COLO668 (cell line): ENCODE measurements at regions not wholly inside any gene's neighbourhood (a gene's known extent, or its start where the extent isn't known, plus 50 kb on each side); places are given as distances from the start of the nearest gene placed in this dataset.

Experiments used
- DNase-seq: peaks from one replicate; lab custom pipeline; 2025; ENCODE audit not compliant: unreplicated experiment; lab: John Stamatoyannopoulos, UW

DNA sequence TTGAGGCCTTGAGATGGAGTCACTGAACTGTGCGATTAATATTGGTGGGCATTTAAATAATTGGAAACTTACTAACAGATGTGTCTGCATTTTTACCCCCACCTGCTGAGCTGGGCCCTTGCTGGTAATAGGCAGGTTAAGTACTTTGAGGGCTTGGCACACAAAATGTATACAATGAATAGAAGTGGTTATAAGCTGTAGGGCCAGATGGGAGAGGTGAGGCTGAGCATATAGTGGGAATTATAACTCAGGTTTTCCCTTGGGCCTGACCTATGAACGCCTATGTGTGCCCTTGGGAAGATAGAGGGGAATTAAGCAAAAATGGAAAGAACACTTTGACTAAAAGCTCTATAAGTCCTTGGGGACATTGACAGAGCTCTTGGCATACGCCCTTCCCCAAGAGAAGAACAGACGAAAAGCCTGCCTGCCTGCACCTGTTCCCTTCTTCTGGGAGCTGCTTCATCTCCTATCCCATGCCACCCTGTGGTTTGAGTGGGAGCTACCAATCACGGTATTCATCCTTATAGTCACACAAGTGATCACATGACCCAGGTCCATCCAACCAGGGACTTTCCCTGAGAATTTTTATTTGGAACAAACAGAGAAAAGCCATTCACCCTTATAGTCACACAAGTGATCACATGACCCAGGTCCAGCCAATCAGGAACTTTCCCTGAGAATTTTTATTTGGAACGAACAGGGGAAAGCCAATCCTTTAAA lies 260.7 kb upstream of the CSF3R start:
- no peak for DNase-seq

DNA sequence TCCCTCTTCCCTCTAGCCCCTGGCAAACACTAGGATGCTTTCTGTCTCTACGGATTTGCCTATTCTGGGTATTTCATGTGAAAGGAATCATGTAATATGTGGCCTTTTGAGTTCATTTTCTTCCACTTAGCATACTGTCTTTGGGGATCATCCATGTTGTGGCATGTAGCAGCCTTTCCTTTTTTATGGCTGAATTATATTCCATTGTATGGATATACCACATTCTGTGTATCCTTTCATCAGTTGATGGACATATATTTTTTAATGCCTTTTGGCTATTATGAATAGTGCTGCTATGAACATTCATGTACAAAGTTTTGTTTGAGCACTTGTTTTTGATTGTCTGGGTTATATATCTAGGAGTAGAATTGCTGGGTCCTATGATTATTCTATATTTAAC lies 258.4 kb upstream of the CSF3R start:
- DNase-seq = no peak

DNA sequence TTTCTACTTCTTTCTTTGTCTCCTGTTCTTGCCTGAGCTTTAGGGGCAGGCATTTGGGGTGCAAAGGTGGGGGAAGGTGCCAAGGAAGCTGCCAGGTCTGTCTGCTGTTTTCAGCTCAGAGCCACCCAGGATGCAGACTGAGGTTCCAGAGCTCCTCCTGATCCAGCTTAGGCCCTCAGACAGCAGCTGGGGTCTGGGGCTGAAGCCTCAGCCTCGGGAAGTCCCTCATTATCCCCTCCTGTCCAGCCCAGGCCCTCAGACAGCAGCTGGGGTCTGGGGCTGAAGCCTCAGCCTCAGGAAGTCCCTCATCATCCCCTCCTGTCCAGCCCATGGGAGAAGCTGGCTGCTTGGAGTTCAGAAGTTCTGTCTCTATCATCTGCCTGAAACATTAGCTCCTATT lies 257.7 kb upstream of the CSF3R start:
- DNase-seq = no peak

DNA sequence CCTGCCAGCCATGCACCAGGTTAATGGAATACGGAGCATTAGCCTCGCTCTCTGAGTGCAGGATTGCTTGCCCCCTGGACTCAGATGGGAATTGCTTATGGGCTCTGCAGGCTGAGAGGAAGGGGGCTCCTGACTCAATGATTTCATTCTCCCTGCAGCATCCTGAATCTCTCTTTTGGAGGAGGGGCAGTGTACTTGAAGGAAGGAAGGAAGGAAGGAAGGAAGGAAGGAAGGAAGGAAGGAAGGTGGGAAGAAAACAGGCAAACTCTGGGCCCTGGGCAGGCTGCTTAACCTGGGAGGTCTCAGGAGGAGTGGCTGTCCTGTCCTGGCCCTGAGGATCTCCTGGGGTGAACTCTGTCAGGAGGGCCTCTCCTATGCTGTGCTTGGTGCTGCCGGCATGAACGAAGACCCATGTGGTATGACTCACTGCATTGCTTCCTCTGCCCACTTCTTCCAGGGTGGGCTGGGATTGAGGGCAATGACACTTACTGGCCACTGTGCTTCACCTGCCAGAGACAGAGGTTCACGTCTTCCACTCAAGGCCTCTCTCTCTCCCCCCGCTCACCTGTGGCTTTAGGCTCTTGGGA lies 257.1 kb upstream of the CSF3R start:
- no peak for DNase-seq

DNA sequence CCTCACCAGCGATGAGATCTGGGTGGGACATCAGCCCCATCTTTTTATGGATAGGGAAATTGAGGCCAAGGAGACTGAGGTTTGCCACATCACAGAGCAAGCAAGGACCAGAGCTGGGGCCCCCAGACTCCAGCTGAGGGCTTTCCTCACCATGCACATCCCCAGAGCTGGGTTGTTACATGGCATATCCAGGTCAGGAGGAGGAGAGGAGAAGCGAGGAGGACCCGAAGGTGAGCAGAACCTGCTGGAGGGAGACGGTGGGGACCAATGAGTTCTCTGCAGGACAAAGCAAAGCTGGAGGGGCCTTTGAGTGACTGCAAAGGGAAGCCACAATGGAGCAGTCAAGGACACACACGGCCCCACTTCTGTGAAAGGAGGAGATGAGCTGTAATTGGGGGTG lies 255.5 kb upstream of the CSF3R start:
- DNase-seq = no peak

DNA sequence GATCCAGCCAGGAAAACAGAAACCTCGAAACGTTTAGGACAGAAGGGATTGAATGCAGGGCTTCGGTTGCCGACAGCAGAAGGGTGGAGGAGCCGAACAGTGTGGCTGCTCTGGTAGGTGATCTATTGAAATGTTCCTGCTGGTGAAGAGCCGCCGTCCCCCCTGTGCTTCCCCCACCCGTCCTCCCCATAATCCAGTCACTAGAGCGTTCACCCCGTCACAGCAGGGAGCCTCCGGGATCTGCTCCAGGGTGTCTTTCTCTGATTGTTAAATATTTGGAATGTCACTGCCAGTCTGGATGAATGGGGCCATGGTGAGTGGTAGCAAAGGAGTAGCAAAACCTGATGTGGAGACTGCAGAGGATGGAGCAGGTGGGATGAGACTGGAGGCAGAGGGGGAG lies 255.1 kb upstream of the CSF3R start:
- peak; percentile 37 for DNase-seq

DNA sequence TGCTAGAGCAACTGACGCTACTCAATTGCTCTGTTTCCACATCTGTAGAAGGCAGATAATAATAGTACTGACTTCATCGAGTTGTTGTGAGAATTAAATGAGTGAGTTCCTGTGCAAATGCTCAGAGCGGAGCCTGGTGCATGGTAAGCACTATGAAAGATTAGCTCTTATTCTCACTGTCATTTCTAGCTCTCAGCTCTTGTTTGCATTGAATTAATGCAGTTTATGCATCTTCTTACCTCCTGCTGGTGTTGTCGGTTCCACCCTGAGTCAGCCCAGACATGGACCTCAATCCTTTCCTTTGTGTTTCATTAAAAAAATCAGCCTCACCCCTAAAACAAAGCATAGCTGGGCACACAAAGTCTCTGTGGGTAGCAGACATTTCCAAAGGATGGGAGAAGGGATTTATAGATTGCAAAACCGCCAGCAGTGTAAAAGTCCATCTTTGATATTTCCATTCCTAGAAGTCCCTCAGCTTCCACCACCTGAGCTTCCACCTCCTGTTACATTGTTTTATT lies 254.4 kb upstream of the CSF3R start:
- no peak for DNase-seq

DNA sequence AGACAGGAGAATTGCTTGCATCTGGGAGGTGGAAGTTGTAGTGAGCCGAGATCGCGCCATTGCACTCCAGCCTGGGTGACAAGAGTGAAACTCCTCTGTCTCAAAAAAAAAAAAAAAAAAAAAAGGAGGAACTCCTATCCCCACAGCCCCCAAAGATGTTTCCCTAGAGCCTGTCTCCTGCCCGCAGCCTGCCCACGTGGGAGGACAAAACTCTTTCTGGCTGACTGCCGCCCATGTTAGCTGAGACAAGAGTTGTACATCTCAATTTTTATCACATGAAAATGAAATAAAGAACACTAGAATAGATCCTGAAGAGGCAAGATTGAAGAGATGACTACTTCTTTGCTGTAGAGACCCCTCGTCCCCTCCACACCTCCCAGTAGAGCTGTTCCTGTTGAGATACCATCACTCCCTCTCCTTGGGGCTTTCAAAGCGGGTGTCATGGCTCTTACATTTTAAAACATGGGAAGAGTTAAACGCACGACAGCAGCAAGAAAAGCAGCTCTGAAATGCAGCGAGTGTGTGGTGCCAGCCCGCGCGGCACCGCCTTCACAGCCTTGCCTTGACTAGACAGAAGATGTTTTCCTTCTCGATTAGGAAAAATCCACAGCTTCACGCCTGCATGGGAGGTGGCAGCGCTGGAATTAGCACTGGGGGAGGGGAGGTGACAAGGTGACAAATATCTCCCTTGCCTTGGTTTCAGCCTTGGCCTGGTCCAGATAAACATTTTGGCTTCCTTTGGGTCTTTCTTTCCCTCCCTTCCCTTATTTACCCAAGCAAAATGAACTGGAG lies 253.4 kb upstream of the CSF3R start:
- DNase-seq = no peak

DNA sequence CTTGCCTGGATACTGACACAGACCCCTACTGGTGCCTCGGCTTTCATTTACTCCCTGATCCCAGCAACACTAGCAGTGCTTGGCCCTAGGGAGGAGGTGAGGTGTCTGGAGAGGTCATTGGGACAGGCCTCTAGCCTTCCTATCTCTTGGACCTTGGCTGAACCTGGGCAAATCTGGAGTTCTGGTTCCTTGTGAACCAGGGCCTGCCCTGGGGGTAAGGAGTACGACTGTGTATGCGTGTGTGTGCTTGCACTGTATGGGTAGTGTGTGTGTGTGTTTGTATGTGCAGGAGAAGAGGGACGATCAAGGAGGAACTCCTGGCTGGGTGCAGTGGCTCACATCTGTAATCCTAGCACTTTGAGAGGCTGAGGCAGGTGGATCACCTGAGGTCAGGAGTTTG lies 252.7 kb upstream of the CSF3R start:
- no peak for DNase-seq

DNA sequence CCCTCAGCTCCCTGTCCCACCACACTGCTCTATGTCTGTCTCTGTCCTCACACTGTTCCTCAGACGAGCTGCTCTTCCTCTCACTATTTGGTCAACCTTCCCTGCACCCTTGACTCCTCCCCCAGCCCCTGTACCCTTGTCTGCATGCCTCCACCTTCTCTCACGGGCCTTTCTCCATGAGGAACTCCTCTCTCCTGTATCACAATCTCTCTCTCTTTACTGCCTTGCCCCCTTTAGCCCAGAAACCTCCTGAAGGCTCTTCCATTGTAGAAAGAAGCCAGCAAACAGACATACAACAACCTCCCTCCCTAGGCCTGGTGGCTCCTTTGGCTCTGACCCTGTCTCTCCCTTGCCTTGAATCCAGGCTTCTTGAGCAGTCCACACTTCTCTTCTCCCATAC lies 251.6 kb upstream of the CSF3R start:
- DNase-seq = no peak

DNA sequence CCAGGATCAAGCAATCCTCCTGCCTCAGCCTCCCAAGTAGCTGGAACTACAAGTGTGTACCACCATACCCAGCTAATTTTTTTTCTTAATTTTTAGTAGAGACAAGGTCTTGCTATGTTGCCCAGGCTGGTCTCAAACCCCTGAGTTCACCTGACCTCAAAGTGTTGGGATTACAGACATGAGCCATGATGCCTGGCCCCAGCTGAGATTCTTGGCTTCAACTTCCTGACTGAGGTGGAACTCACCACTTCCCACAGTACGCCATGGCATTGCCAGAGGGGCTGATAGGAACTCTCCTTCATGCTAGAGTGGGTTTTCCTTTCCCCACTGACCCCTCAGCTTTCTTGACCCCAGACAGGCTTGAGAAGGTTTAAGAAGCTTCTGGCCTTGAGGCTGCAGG lies 251.0 kb upstream of the CSF3R start:
- no peak for DNase-seq

DNA sequence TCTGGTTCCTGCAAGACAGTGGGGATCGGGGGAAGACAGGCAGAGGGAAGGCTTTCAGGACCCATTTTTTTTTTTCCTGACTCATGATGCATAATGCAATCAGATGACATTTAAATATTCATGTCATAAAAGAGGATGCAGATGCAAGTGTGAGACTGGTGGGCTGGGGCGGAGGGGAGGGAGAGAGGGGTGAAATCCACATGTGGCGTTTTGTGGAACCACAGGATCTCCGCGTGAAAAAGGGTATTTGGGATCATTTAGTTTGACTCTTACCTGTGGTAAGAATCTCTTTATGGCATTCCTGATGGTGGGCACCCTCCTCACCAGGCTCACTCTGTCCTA lies 249.3 kb upstream of the CSF3R start:
- no peak for DNase-seq

DNA sequence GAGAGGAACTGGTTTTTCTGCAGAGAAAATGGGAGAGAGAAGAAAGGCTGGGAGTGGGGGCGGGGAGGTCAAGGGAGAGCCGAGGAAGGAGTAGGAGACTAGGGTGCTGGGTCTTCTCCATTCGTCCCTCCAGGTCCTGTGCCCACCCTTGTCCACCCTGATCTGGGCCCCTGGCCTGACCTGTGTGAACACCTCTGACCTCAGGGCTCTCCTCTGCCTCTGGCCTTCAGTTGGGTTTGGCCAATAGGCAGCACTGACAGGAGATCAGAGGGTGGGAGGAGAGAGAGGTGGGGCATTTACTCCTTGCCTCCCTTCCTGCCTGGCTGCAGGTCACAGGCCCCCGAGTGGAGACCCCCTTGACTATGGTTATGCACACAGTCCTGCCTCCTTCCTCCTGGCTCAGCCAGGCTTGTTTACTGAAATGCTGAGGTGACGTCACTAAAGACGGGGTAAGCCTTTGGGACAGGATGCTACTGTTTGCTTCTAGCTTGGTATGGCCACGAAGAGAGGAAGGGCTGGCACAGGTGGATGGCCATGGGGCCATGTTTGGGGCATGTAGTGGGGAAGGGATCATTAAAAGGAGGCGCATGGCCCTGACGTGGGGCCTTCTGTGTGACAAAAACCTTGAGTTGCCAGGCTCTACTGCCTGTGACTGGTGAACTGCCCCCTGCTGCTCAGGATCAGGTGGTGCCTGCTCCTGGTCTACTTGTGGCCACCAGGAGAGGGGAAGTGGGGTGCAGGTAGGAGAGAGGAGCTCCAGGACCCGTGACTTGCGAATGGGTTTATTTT lies 248.7 kb upstream of the CSF3R start:
- DNase-seq = no peak

DNA sequence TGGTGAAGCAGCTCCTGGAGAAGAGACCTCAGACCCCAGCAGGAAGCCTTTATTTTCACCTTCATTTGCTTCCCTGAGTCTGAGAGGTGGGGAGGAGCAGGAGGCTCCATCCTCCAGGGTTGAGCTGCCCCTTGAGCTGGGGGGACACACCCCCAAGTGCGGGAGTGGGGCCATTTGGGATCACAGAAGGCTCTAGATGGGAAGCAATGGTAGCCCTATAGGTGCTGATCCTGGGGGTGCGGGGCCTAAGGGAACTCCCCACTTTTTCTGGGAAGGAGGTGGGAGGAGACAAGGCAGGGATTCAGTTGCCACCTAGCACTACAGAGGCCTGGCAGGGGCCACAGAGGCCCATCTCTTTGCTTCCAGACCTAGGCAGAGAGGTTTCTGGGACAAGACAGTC lies 247.9 kb upstream of the CSF3R start:
- DNase-seq = no peak

DNA sequence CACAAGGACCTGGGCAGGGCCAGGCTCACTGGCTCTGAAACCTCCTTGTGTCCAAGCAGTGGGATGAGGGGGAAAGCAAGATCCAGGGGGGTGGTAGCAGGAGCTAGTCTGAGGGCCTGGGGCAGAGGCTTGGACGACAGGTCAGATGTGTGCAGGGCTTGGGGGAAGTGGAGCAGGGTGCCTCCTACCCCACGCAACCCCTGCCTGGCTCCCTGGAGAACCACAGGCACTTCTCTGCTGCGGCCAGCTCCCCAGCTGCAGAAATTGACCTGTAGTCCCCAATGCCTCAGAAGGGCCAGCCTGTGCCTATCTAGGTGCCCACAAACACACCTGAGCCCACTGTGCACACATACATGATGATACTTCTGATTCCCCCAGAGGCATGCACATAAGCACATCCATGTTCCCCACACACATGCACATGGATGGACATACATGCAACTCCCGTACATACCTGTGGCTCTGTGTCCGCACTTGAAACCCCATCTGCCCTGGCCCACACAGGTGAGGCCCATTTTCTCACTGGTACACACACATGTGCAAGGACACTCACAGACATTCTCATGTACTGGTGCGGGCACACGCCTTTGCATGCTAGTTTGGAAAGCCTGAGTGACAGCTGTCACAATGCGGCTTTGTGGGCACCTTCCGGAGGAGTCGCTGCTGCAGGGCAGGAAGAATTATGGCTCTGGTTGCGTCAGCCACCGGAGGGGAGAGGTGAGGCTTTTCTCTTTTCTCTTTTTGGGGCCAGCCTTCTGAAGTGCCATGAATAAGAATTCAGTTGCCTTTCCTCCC lies 247.2 kb upstream of the CSF3R start:
- DNase-seq = no peak

DNA sequence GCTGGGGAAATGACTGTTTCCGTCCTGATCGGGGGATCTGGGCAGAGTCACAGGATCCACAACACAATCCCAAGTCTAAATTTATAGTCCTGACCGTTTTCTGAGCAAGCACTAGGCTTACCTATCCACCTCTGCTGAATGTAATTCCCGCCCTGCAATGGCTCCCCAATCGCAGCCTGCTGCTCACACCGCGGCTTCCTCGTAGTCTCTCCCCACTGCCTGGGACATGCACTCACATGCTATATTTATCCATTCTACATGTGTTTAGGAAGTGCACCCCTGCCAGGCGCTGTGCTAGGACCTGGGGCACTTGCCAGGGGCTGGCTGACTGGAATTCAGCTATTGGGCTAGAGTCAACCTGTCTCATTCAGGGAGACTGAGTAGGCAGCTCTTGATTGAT lies 246.6 kb upstream of the CSF3R start:
- no peak for DNase-seq

DNA sequence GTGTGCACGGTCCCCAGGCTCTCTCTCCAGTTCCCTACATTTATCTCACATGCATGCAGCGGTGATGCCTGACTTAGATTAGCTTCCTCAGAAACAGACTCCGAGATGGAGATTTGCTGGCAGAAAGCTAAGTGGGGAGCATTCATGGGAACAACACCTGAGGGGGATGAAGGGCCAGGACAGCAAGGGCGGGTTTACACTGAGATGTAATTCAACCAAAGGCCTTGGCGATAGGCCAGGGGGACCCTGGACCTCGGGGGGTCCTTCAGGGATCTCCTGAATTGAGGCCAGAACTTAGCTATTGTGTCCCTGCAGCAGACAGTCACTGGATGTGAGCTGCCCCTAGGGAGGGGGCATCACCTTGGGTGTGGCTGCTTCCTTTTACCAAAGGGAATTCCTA lies 246.1 kb upstream of the CSF3R start:
- DNase-seq = no peak

DNA sequence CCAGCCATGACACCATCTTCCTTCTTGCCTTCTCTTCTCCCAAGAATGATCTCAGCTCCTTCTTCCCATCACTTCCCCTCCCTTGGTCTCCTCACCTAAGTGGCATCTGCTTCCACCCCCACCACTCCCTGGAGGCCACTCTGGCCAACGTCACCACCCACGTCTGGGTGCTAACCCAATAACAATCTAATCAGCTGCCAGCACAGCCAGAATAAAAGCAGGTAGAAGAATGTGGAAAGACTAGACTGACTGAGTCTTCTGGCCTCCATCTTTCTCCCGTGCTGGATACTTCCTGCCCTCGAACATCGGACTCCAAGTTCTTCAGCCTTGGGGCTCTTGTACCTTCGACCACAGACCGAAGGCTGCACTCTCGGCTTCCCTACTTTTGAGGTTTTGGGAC lies 245.3 kb upstream of the CSF3R start:
- no peak for DNase-seq

DNA sequence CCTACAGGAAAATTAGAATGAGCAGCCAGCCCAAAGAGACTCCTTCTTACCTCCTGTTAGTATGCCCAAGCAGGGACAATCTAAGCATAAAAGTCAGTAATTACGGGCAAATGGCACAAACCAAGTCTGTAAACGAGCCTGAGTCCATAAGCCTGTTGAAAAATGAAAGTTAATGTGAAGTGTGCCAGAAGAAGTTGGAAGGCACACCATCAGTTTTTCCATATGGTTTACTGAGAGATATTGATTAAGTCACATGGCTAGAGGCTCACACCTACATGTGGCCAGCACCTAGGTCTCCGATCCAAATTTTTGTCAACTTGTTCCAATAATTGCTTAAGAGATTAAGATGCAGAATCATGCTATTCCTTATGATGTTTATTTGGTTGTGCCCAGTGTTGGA lies 242.4 kb upstream of the CSF3R start:
- no peak for DNase-seq

DNA sequence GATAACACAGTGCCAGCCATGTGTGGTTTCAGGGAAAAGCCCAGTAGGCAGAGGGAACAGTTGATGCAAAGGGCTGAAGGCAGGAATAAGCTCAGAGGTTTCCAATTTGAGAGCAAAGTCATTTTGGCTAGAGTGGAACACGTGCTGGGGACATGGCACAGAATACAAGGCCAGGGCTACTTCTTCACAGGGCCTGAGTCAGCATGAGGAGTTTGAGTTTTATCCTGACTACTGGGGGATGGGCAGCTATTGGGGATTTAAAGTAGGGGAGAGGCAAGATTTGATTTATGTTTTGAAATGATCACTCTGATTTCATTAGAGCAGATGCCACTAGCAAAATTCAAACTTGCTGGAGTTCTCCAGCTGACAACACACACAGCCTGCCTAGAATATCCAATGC lies 241.1 kb upstream of the CSF3R start:
- DNase-seq = no peak

DNA sequence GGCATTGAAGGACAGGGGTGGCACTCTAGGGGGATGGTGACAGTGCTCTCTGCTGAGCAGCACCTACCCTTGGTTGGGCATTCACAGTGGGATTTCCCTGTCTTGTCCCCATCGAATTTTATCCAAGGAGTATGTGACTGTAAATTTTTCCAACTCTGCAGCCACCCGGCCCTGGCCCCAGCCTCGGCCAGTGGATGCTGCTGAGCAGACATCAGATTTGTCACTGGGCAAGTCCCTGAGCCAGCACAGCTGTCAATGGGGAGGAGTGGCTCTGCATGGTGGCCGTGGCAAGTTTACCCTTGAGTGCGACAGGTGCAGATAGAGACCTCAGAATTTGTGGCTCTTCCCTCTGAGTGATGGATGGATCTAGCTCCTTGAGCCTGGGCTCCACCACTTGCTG lies 240.2 kb upstream of the CSF3R start:
- no peak for DNase-seq
